SK-N-SH (cell line): ENCODE measurements at regions not wholly inside any gene's neighbourhood (a gene's known extent, or its start where the extent isn't known, plus 50 kb on each side); places are given as distances from the start of the nearest gene placed in this dataset.

Experiments used
- CTCF ChIA-PET: fragments of 300-600, 350-600 bp; formaldehyde crosslinking; extraction: SDS; loops from one replicate; lab custom pipeline; 2021; lab: Yijun Ruan, JAX
- POLR2A ChIA-PET: fragments of 350-600 bp; sonication (Branson Sonifier 250); formaldehyde crosslinking; extraction: SDS; loops from one replicate; lab custom pipeline; 2020; ENCODE audit warnings: antibody characterized with exemption, inconsistent platforms; lab: Yijun Ruan, JAX
- DNase-seq: peaks from one replicate; pipeline ENCODE4 v3.0.0; 2012
- H2AFZ ChIP-seq: fragments of 200-600 bp; sonication (generic); 2 replicates; pipeline ENCODE4 v1.8.1; 2016; ENCODE audit warnings: antibody characterized with exemption, mild to moderate bottlenecking, low read depth
- H3F3A ChIP-seq: fragments of 200-600 bp; sonication (generic); replicated peaks from 2 replicates; pipeline ENCODE3; 2016; ENCODE audit warnings: antibody characterized with exemption, mild to moderate bottlenecking; ENCODE audit not compliant: insufficient read depth
- H3K27ac ChIP-seq, 2 experiments: fragments of 200-500 bp in 1 of 2; fragments of 200-600 bp in 1 of 2; sonication (Bioruptor generic) in 1 of 2; sonication (generic), shearing (Covaris generic) in 1 of 2; 2 replicates each; pipeline versions ENCODE4 v1.5.1 to v1.6.1; 2014 to 2016; ENCODE audit warnings: low read depth in 2 of 2, inconsistent platforms in 1 of 2, low read length in 1 of 2, mild to moderate bottlenecking in 1 of 2, mixed read lengths in 1 of 2
- H3K27me3 ChIP-seq: fragments of 200-600 bp; sonication (generic), shearing (Covaris generic); 2 replicates; pipeline ENCODE4 v1.6.1; 2016; ENCODE audit warnings: mixed run types; ENCODE audit not compliant: insufficient read depth
- H3K36me3 ChIP-seq, 2 experiments: fragments of 200-500 bp in 1 of 2; fragments of 200-600 bp in 1 of 2; sonication (Bioruptor generic) in 1 of 2; sonication (generic) in 1 of 2; replicated peaks in 1 of 2; 2 replicates each; pipeline versions ENCODE3 to v1.5.1; 2014 to 2016; ENCODE audit warnings: low read length in 1 of 2, mild to moderate bottlenecking in 1 of 2; ENCODE audit not compliant: insufficient read depth in 2 of 2, control insufficient read depth in 1 of 2
- H3K4me1 ChIP-seq, 2 experiments: fragments of 200-500 bp in 1 of 2; fragments of 200-600 bp in 1 of 2; sonication (Bioruptor generic) in 1 of 2; sonication (generic), shearing (Covaris generic) in 1 of 2; 2 replicates each; pipeline versions ENCODE4 v1.5.1 to v1.6.1; 2014 to 2016; ENCODE audit warnings: low read depth in 1 of 2, low read length in 1 of 2, mixed run types in 1 of 2; ENCODE audit not compliant: insufficient read depth in 2 of 2, control insufficient read depth in 1 of 2
- H3K4me2 ChIP-seq: fragments of 200-600 bp; sonication (generic), shearing (Covaris generic); 2 replicates; pipeline ENCODE4 v1.6.1; 2017; ENCODE audit warnings: mixed run types
- H3K4me3 ChIP-seq, 2 experiments: fragments of 200-500 bp in 1 of 2; fragments of 200-600 bp in 1 of 2; sonication (Bioruptor generic) in 1 of 2; sonication (generic), shearing (Covaris generic) in 1 of 2; 2 replicates each; pipeline versions ENCODE4 v1.5.1 to v1.8.1; 2014 to 2016; ENCODE audit warnings: low read depth in 2 of 2, inconsistent platforms in 1 of 2, low read length in 1 of 2, mild to moderate bottlenecking in 1 of 2, mixed read lengths in 1 of 2, moderate library complexity in 1 of 2
- H3K79me2 ChIP-seq: fragments of 200-600 bp; sonication (generic); 2 replicates; pipeline ENCODE4 v1.8.1; 2017; ENCODE audit warnings: mild to moderate bottlenecking; ENCODE audit not compliant: insufficient read depth
- H3K9ac ChIP-seq: fragments of 200-600 bp; sonication (generic); 2 replicates; pipeline ENCODE4 v1.6.1; 2017; ENCODE audit warnings: mixed run types
- H3K9me2 ChIP-seq: fragments of 200-600 bp; sonication (generic); 2 replicates; pipeline ENCODE4 v1.6.1; 2017; ENCODE audit warnings: mixed run types
- H3K9me3 ChIP-seq: fragments of 200-600 bp; sonication (generic); 2 replicates; pipeline ENCODE4 v1.6.1; 2017; ENCODE audit warnings: mixed run types, mild to moderate bottlenecking, moderate library complexity
- H4K20me1 ChIP-seq: fragments of 200-600 bp; sonication (generic); 2 replicates; pipeline ENCODE4 v1.6.1; 2017; ENCODE audit warnings: mild to moderate bottlenecking, mixed run types; ENCODE audit not compliant: insufficient read depth
- CHD2 ChIP-seq: fragments of 150-350 bp; IDR thresholded peaks from 2 replicates; pipeline ENCODE4 v1.6.1; 2018; ENCODE audit warnings: low read length; ENCODE audit not compliant: partially characterized antibody
- ELF1 ChIP-seq: IDR thresholded peaks from 2 replicates; pipeline ENCODE4 v1.4.0; 2012
- FOSL2 ChIP-seq: IDR thresholded peaks from 2 replicates; pipeline ENCODE4 v1.4.0; 2012; ENCODE audit warnings: low read depth, mild to moderate bottlenecking, moderate library complexity, borderline replicate concordance
- FOXJ3 ChIP-seq: sonication (generic); formaldehyde crosslinking; IDR thresholded peaks from 2 replicates; pipeline ENCODE4 v1.5.1; 2020; ENCODE audit warnings: mild to moderate bottlenecking, missing genetic modification reagents
- IRF3 ChIP-seq: fragments of 150-350 bp; IDR thresholded peaks from 2 replicates; pipeline ENCODE4 v1.6.1; 2016; ENCODE audit warnings: mild to moderate bottlenecking, low read depth, low read length
- NFIC ChIP-seq: IDR thresholded peaks from 2 replicates; pipeline ENCODE4 v1.4.0; 2012; ENCODE audit warnings: borderline replicate concordance
- NRF1 ChIP-seq: IDR thresholded peaks from 2 replicates; pipeline ENCODE4 v1.6.1; 2012; ENCODE audit warnings: low read depth, mild to moderate bottlenecking, low read length
- REST ChIP-seq: IDR thresholded peaks from 2 replicates; pipeline ENCODE4 v1.6.1; 2012; ENCODE audit warnings: mild to moderate bottlenecking, low read depth, low read length, moderate library complexity
- TAF1 ChIP-seq: IDR thresholded peaks from 2 replicates; pipeline ENCODE4 v1.6.1; 2012; ENCODE audit warnings: low read depth, mild to moderate bottlenecking, low read length, moderate library complexity, borderline replicate concordance
- YY1 ChIP-seq: IDR thresholded peaks from 2 replicates; pipeline ENCODE4 v1.4.0; 2012; ENCODE audit warnings: low read depth, mild to moderate bottlenecking
- WGBS: methylation state at CpG from one replicate; pipeline ENCODE4 v1.1.6; 2017; ENCODE audit warnings: low lambda C conversion rate; 5-methylcytosine and 5-hydroxymethylcytosine counted together

GRCh38 chr2:239714116-239714515, 311.0 kb downstream of the NDUFA10 start:
- Histone ChIP-seq H3K4me2 (no peak overlapping the region), H3K36me3 (no peaks in the 10 kb centered on the region), H3K4me1 (peaks cover 0 to 38% of the 10 kb centered on the region in 2 experiments; a peak in 1 of 4 replicates), H2AFZ (no peak overlapping the region), H3F3A (no peaks in the 10 kb centered on the region), H4K20me1 (no peaks in the 10 kb centered on the region), H3K9me2 (no peaks in the 10 kb centered on the region), H3K4me3 (no peak overlapping the region), H3K9me3 (peaks cover 4% of the 10 kb centered on the region; the same call in 1 of the 2 replicates), H3K27ac (no peak overlapping the region), H3K9ac (no peak overlapping the region), H3K79me2 (no peaks in the 10 kb centered on the region), H3K27me3 (no peaks in the 10 kb centered on the region)
- POLR2A ChIA-PET: no interaction called here
- 22% methylated on average over 6 of the region's 6 CpGs for WGBS
- no peak for TF ChIP-seq YY1
- TF ChIP-seq REST: no peak
- DNase-seq: no peak
- CTCF ChIA-PET: no interaction called here

GRCh38 chr2:239712755-239713154, 311.9 kb upstream of the HDAC4 start:
- TF ChIP-seq NRF1 (no peak), FOSL2 (no peak), FOXJ3 (no peak)
- H3F3A ChIP-seq: no peaks in the 10 kb centered on the region
- no peak overlapping the region for H3K9ac ChIP-seq
- no peaks in the 10 kb centered on the region for H3K27me3 ChIP-seq
- no peaks in the 10 kb centered on the region for H4K20me1 ChIP-seq
- H3K27ac ChIP-seq: no peak overlapping the region
- no peak for DNase-seq
- ChIA-PET POLR2A (no interaction called here), CTCF (no interaction called here)
- no peak overlapping the region for H3K4me3 ChIP-seq
- 36% methylated on average over 3 of the region's 3 CpGs for WGBS
- H3K4me2 ChIP-seq: no peak overlapping the region
- peaks cover 4% of the 10 kb centered on the region; the same call in 1 of the 2 replicates for H3K9me3 ChIP-seq
- H3K9me2 ChIP-seq: no peaks in the 10 kb centered on the region
- H3K79me2 ChIP-seq: no peaks in the 10 kb centered on the region
- no peaks in the 10 kb centered on the region for H3K36me3 ChIP-seq
- no peak overlapping the region for H2AFZ ChIP-seq
- peaks cover 0 to 26% of the 10 kb centered on the region in 2 experiments; a peak in 1 of 4 replicates for H3K4me1 ChIP-seq

GRCh38 chr2:239711911-239712570, 311.2 kb upstream of the HDAC4 start:
- Histone ChIP-seq H3K9me2 (no peaks in the 10 kb centered on the region), H3K9ac (no peak overlapping the region), H3K4me3 (no peak overlapping the region), H3K36me3 (no peaks in the 10 kb centered on the region), H3K27me3 (no peaks in the 10 kb centered on the region), H3K79me2 (no peaks in the 10 kb centered on the region), H3K4me1 (peaks cover 0 to 18% of the 10 kb centered on the region in 2 experiments; a peak in 1 of 4 replicates), H3F3A (no peaks in the 10 kb centered on the region), H4K20me1 (no peaks in the 10 kb centered on the region), H3K27ac (no peak overlapping the region), H2AFZ (no peak overlapping the region), H3K9me3 (peaks cover 4% of the 10 kb centered on the region; the same call in 1 of the 2 replicates), H3K4me2 (no peak overlapping the region)
- POLR2A ChIA-PET: no interaction called here
- no peak for DNase-seq
- CTCF ChIA-PET: no interaction called here
- 25% methylated on average over 4 of the region's 8 CpGs for WGBS
- TF ChIP-seq NFIC (no peak), ELF1 (no peak), CHD2 (no peak), IRF3 (no peak), REST (no peak), TAF1 (no peak), FOSL2 (no peak)
